Dendritic cell treated with granulocyte-macrophage colony-stimulating factor and Interleukin-4, amounts not matched to agents 40 ng/mL and 50 ng/mL, for 4 days (primary cell): ENCODE measurements at regions not wholly inside any gene's neighbourhood (a gene's known extent, or its start where the extent isn't known, plus 50 kb on each side); places are given as distances from the start of the nearest gene placed in this dataset.

ENCODE experiments used
- H3K27ac Mint-ChIP-seq: one replicate; pipeline ENCODE4 v1.8.0; 2022; ENCODE audit warnings: mild to moderate bottlenecking, mixed read lengths
- H3K27me3 Mint-ChIP-seq: one replicate; pipeline ENCODE4 v1.8.0; 2022; ENCODE audit warnings: mild to moderate bottlenecking, mixed read lengths
- H3K36me3 Mint-ChIP-seq: one replicate; pipeline ENCODE4 v1.8.0; 2022; ENCODE audit warnings: low read depth, mixed read lengths
- H3K4me1 Mint-ChIP-seq: one replicate; pipeline ENCODE4 v1.8.0; 2022; ENCODE audit warnings: low read depth, mixed read lengths
- H3K4me3 Mint-ChIP-seq: one replicate; pipeline ENCODE4 v1.8.0; 2022; ENCODE audit warnings: mild to moderate bottlenecking, moderate library complexity, mixed read lengths
- H3K9me3 Mint-ChIP-seq: one replicate; pipeline ENCODE4 v1.8.0; 2022; ENCODE audit warnings: mixed read lengths
- intact Hi-C: fragments of 100-400 bp; cut with micrococcal nuclease; formaldehyde crosslinking; loops from one replicate; pipeline ENCODE4 v1.15.0; 2022

DNA sequence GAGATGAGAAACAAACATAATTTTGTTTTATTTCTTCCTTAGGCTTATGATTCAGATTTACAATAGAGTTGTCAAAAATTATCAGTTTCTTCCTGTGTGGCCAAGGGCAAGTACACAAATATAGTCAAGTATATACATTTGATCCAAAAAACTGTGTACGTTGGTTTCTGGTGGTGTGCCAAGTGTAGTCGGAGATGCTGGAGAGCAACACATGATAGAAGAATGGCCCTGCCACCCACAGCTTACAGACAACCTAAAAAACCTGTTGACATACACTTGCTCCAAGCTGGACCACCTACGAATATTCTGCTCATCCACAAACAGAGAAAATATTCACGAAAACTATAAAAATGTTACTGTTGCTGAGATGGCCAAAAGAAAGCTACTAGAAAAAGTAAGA lies 890.8 kb upstream of the PHF14 start:
- Mint-ChIP-seq H3K27ac (no peak overlapping the region), H3K4me3 (no peak overlapping the region), H3K36me3 (no peaks in the 10 kb centered on the region), H3K27me3 (no peaks in the 10 kb centered on the region), H3K4me1 (no peaks in the 10 kb centered on the region), H3K9me3 (peaks cover 51% of the 10 kb centered on the region)
- intact Hi-C loops: no loop called here

DNA sequence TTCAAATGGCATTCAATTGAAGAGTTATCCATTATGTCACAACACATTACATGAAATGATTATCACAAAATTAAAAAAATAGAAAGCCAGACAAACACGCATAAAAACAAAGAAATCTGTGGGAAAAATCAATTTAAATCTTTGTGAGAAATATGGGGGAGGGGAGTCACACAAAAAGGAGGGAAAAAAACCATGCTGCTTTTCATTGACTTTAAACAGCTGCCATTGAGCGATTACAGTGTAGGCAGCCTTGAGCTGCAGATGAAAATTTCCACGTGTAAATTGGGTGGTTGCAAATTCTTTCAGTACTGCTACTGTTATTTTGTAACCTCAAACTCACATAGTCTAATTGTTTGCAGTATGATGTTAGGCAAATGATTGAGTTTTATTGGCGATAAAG lies 889.9 kb upstream of the PHF14 start:
- Mint-ChIP-seq H3K9me3 (peaks cover 45% of the 10 kb centered on the region), H3K36me3 (no peaks in the 10 kb centered on the region), H3K27me3 (no peaks in the 10 kb centered on the region), H3K4me1 (no peaks in the 10 kb centered on the region), H3K4me3 (no peak overlapping the region), H3K27ac (no peak overlapping the region)
- intact Hi-C loops: no loop called here

DNA sequence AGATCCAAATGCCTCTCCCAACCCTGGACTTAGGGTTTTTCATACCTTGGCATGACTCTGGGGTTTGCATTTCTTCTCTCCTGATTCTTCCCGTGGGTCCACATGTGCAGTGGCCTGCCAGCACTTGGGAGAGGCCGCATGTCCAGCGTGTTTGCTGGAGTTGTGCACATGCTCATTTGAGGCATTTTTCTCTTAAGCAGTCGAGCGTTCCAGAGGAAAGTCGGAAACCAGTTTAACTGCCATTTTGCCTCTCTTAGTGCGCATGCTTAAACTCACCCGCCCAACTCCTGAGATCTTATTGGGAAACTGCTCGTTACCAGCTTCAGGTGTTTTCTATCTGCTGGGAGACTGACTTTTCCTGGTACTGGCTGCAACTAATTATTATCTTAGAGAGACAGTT lies 888.4 kb upstream of the PHF14 start:
- intact Hi-C loops: no loop called here
- H3K36me3 Mint-ChIP-seq: no peaks in the 10 kb centered on the region
- H3K27ac Mint-ChIP-seq: no peak overlapping the region
- no peak overlapping the region for H3K4me3 Mint-ChIP-seq
- H3K9me3 Mint-ChIP-seq: peaks cover 31% of the 10 kb centered on the region
- H3K27me3 Mint-ChIP-seq: no peaks in the 10 kb centered on the region
- no peaks in the 10 kb centered on the region for H3K4me1 Mint-ChIP-seq

DNA sequence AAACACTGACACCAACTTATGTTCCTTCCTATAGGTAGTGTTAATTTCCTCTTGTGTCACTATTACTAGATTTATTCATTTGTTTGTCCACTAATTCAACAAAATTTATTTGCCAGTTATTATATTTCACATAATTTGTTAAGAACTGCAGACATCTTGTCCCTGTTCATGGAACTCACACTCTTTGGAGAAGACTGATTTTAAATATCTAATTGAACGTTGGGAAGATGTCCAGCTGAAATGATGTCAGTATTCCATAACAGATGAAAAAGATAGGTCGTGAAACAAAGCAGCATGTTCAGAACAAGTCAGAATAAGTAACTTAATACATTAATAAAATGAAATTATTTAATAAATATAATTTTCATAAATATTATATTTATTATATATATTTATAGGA lies 873.1 kb upstream of the PHF14 start:
- no peaks in the 10 kb centered on the region for H3K27me3 Mint-ChIP-seq
- no peak overlapping the region for H3K27ac Mint-ChIP-seq
- H3K4me3 Mint-ChIP-seq: no peak overlapping the region
- intact Hi-C loops: no loop called here
- H3K36me3 Mint-ChIP-seq: no peaks in the 10 kb centered on the region
- no peaks in the 10 kb centered on the region for H3K4me1 Mint-ChIP-seq
- peaks cover 32% of the 10 kb centered on the region for H3K9me3 Mint-ChIP-seq

DNA sequence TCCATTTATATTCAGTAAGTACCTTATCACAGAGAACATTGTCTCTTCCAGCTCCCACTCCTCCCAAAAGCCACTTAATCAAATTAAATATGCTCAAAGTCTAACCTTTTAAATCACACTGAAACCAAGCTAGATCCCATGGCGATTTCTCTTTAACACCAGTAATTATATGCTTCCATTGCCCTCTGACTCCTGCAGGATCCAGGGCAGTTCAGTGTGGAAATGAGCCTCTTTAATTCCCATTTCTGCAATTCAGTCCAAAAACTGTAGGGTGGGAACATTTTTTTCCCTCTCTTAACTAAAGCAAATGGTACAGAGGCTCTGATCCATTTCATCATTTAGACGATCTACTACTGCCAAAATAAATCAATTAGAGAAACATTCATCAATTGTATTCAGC lies 872.3 kb upstream of the PHF14 start:
- H3K4me1 Mint-ChIP-seq: no peaks in the 10 kb centered on the region
- peaks cover 33% of the 10 kb centered on the region for H3K9me3 Mint-ChIP-seq
- intact Hi-C loops: no loop called here
- no peaks in the 10 kb centered on the region for H3K27me3 Mint-ChIP-seq
- H3K36me3 Mint-ChIP-seq: no peaks in the 10 kb centered on the region
- H3K4me3 Mint-ChIP-seq: no peak overlapping the region
- H3K27ac Mint-ChIP-seq: no peak overlapping the region

DNA sequence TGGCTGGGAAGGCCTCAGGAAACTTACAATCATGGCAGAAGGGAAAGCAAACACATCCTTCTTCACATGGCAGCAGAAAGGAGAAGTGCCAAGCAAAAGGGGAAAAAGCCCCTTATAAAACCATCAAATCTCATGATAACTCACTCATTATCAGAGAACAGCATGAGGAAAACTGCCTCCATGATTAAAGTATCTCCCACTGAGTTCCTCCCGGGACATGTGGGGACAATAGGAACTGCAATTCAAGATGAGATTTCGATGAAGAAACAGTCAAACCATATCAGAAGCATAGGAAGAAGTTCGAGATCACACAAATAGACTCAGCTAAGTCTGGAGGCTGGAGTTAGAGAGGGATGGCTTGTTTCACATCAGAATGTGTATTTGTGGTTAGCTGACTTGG lies 869.4 kb upstream of the PHF14 start:
- H3K27ac Mint-ChIP-seq: no peak overlapping the region
- no peaks in the 10 kb centered on the region for H3K4me1 Mint-ChIP-seq
- peaks cover 33% of the 10 kb centered on the region for H3K9me3 Mint-ChIP-seq
- H3K4me3 Mint-ChIP-seq: no peak overlapping the region
- H3K36me3 Mint-ChIP-seq: no peaks in the 10 kb centered on the region
- intact Hi-C loops: no loop called here
- no peaks in the 10 kb centered on the region for H3K27me3 Mint-ChIP-seq

DNA sequence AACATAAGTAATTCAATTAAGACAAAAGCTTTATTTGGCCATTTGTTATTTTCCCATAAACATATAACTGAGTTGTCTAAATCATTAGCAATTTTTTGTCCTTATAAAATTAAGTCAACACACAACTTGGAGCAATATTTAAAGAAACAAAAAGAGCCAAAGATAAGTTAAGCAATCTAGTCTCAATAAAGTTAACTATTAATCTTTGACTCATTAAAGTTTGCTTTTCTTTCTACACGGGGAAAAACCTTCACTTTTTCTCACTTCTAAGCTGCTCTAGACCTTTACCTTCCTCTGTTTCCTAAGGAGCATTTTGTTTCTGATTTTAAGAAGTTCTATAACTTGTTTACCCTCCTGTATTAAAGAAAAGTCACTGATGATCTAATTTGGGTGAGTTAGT lies 867.1 kb upstream of the PHF14 start:
- no peak overlapping the region for H3K27ac Mint-ChIP-seq
- H3K27me3 Mint-ChIP-seq: no peaks in the 10 kb centered on the region
- no peaks in the 10 kb centered on the region for H3K4me1 Mint-ChIP-seq
- H3K36me3 Mint-ChIP-seq: no peaks in the 10 kb centered on the region
- H3K4me3 Mint-ChIP-seq: no peak overlapping the region
- intact Hi-C loops: no loop called here
- peaks cover 27% of the 10 kb centered on the region for H3K9me3 Mint-ChIP-seq

DNA sequence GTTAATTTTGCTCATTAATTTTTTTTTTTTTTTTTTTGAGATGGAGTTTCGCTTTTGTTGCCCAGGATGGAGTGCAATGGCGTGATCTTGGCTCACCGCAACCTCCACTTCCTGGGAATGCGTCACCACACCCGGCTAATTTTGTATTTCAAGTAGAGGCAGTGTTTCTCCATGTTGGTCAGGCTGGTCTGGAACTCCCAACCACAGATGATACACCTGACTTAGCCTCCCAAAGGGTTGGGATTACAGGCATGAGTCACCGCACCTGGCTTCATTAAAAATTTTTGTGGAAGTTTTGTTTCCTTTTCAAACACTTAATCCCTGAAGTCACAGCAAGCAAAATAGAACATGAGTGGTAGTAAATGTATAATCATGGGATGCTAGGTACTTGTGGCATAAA lies 857.2 kb upstream of the PHF14 start:
- Mint-ChIP-seq H3K4me3 (no peak overlapping the region), H3K9me3 (peaks cover 38% of the 10 kb centered on the region), H3K27ac (no peak overlapping the region), H3K36me3 (no peaks in the 10 kb centered on the region), H3K4me1 (no peaks in the 10 kb centered on the region), H3K27me3 (no peaks in the 10 kb centered on the region)
- intact Hi-C loops: no loop called here

DNA sequence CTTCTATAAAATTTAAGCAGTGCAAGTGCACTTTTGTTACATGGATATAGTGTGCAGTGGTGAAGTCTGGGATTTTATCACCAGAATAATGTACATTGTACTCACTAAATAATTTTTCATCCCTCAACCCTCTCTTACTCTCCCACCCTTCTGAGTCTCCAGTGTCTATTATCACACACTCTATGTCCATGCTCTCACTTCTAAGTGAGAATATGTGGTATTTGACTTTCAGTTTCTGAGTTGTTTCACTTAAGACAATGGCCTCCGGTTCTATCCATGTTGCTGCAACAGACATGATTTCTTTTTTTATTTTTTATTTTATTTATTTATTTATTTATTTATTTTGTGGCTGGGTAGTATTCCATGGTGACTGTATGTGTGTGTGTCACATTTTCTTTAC lies 855.9 kb upstream of the PHF14 start:
- Mint-ChIP-seq H3K9me3 (peaks cover 34% of the 10 kb centered on the region), H3K4me1 (no peaks in the 10 kb centered on the region), H3K36me3 (no peaks in the 10 kb centered on the region), H3K27me3 (no peaks in the 10 kb centered on the region), H3K27ac (no peak overlapping the region), H3K4me3 (no peak overlapping the region)
- intact Hi-C loops: no loop called here

DNA sequence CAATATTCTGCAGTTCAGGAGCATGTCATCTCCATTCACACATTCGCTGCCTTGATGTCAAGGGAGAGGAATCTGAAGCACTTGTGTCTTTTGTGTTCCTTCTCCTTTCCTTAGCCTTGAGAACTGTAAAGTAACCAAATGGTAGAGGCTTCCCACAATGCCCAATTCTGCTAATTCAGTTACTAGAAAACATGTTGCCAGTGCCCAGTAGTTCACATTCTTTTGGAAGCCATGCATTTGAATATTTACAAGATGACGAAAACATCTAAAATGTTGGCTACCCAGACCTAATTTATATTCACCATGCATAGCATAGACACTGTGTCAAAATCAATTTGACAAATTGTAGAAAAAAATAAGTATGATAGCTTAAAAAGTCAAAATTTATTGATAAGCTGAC lies 852.7 kb upstream of the PHF14 start:
- H3K36me3 Mint-ChIP-seq: no peaks in the 10 kb centered on the region
- H3K4me1 Mint-ChIP-seq: no peaks in the 10 kb centered on the region
- no peaks in the 10 kb centered on the region for H3K27me3 Mint-ChIP-seq
- H3K27ac Mint-ChIP-seq: no peak overlapping the region
- H3K9me3 Mint-ChIP-seq: peaks cover 19% of the 10 kb centered on the region
- H3K4me3 Mint-ChIP-seq: no peak overlapping the region
- intact Hi-C loops: no loop called here

DNA sequence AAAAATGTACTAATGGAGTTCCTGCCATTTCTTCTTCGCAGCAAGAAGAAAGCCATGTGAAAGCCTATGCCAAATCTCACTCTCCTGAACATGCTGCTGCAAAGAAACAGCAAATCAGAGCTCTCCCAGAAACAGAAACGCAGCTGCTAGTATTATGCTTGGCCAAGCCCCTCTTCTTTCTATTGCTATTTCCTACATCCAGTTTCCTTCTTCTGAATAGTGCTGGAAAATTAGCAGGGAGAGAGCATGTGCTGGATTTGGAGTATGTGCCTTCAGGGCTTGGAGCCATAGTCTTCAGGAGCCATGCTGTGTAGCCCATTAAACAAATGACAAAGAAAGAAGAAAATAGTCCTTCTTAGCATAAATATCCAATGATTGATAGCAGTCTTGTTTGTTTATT lies 852.0 kb upstream of the PHF14 start:
- intact Hi-C loops: no loop called here
- Mint-ChIP-seq H3K4me1 (no peaks in the 10 kb centered on the region), H3K27me3 (no peaks in the 10 kb centered on the region)

DNA sequence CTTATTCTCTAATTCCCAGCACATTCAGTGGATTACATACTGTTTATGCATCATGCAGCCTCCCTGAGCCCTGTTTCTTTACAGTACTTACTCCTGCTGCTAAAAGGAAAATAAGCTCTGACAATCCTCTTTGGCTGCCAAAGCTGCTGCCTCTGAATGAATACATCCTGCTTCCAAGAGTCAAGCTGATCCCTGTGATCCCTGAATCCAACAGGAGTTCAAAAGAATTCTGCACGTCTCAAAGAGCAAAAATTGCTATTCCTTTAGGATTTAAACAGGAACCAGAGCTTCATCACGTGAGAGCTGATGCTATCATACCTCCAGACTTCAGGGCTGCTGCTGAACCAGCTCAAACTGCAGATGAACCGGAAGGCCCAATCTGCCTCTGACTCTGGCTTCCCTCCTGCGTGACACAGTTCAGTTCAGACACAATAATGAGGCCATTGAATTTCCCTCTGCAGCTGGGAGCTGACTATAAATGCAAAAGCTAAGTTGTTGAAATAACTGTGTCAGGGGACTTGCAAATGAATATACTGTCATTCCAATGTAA lies 851.0 kb upstream of the PHF14 start:
- no peaks in the 10 kb centered on the region for H3K27me3 Mint-ChIP-seq
- peaks cover 10% of the 10 kb centered on the region for H3K9me3 Mint-ChIP-seq
- H3K4me3 Mint-ChIP-seq: no peak overlapping the region
- H3K4me1 Mint-ChIP-seq: no peaks in the 10 kb centered on the region
- no peaks in the 10 kb centered on the region for H3K36me3 Mint-ChIP-seq
- intact Hi-C loops: no loop called here
- H3K27ac Mint-ChIP-seq: no peak overlapping the region

More for the DNA sequence above, 852.0 kb upstream of the PHF14 start:
- H3K27ac Mint-ChIP-seq: no peak overlapping the region
- H3K4me3 Mint-ChIP-seq: no peak overlapping the region
- H3K36me3 Mint-ChIP-seq: no peaks in the 10 kb centered on the region
- peaks cover 19% of the 10 kb centered on the region for H3K9me3 Mint-ChIP-seq

DNA sequence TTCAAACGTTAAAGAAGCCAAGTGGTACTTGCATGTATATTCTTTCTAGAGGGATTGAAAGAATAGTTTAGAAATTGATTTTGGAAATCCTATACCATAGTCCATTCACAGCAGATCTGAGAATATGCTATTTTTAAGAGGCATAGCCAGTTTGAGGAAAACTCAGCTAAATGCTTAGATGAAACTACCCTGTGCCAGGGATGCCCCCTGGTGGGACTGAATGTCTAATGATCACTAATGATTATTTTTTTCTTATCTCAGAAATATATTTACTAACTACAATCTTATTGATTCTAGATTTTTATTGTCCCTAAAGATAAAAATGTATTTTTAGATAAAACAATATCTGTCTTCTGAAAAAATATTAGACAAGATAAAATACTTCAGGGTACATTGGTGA lies 844.9 kb upstream of the PHF14 start:
- Mint-ChIP-seq H3K36me3 (no peaks in the 10 kb centered on the region), H3K9me3 (no peaks in the 10 kb centered on the region), H3K27ac (no peak overlapping the region), H3K27me3 (no peaks in the 10 kb centered on the region), H3K4me1 (no peaks in the 10 kb centered on the region), H3K4me3 (no peak overlapping the region)
- intact Hi-C loops: no loop called here

DNA sequence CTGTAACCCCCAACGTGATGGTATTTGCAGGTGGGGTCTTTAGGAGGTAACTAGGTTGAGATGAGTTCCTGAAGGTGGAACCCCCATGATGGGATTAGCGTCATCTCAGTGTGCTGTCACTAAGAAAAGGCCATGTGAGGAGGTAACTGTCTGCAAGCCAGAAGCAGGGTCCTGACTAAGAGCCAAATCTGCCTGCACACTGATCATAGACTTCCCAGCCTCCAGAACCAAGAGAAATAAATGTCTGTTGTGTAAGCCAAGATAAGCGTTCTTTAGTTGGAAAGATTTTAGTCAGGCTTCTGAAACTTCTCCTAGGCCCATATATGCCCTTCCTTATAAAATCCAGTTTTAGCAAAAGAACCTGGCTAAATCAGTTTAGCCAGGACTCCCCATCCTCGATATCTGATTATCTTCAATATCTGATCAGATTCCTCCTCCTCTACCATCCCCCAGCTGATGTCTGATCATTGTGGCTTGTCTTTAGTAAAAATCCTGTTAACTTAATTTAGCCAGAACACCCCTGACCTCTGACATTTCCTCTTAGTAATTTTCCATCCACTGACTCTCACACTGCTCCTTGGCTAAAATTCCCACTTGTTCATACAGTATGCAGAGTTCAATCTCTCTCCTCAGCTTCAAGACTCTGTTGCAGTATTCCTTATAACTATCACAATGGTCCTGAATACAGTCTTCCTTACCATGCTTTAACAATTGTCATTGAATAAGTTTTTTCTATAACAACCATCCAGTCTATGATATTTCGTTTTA lies 835.4 kb upstream of the PHF14 start:
- Mint-ChIP-seq H3K27ac (no peak overlapping the region), H3K27me3 (no peaks in the 10 kb centered on the region), H3K36me3 (no peaks in the 10 kb centered on the region), H3K9me3 (no peaks in the 10 kb centered on the region), H3K4me1 (no peaks in the 10 kb centered on the region), H3K4me3 (no peak overlapping the region)
- intact Hi-C loops: no loop called here

DNA sequence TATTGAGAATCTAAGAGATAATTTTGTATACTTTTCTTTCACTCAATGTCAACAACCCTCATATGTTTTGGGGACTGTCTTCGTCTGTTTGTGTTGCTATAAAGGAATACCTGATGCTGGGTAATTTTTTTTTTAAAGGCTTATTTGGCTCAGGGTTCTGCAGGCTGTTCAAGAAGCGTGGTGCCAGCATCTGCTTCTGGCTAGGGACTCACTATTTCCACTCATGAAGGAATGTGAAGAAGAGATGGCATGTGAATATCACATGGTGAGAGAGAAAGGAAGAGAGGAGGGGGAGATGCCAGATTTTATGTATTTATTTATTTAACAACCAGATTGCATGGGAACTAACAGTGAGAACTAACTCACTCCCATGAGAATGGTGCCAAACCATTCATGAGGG lies 827.4 kb upstream of the PHF14 start:
- no peak overlapping the region for H3K27ac Mint-ChIP-seq
- no peaks in the 10 kb centered on the region for H3K36me3 Mint-ChIP-seq
- H3K9me3 Mint-ChIP-seq: peaks cover 11% of the 10 kb centered on the region
- H3K4me3 Mint-ChIP-seq: no peak overlapping the region
- intact Hi-C loops: no loop called here
- no peaks in the 10 kb centered on the region for H3K4me1 Mint-ChIP-seq
- H3K27me3 Mint-ChIP-seq: no peaks in the 10 kb centered on the region
